H1 (cell line): ENCODE measurements at regions not wholly inside any gene's neighbourhood (a gene's known extent, or its start where the extent isn't known, plus 50 kb on each side); places are given as distances from the start of the nearest gene placed in this dataset.

ENCODE experiments used
- CTCF ChIA-PET: fragments of 300-600 bp; sonication (Branson Sonifier 250); formaldehyde crosslinking; loops from one replicate; lab custom pipeline; 2021; ENCODE audit not compliant: partially characterized antibody; lab: Charles Lee
- POLR2A ChIA-PET: fragments of 300-600 bp; sonication (Branson Sonifier 250); formaldehyde crosslinking; loops from one replicate; lab custom pipeline; 2021; ENCODE audit warnings: inconsistent platforms; ENCODE audit not compliant: partially characterized antibody; lab: Charles Lee
- DNase-seq, 2 experiments: peaks; one replicate each; pipeline versions ENCODE4 v3.0.0 to v3.0.0-alpha.2; 2010 to 2022; ENCODE audit warnings: low spot score in 2 of 2, low read depth in 1 of 2, mixed read lengths in 1 of 2
- FAIRE-seq: peaks from 2 replicates; lab custom pipeline; 2011; peaks lifted over from hg19 to GRCh38; lab: Jason Lieb, UNC
- H2AFZ ChIP-seq: 2 replicates; pipeline ENCODE4 v1.8.1; 2012; ENCODE audit warnings: low read length, inconsistent platforms
- H2AK5ac ChIP-seq: 2 replicates; pipeline ENCODE4 v1.6.1; 2013; ENCODE audit warnings: low read depth, low read length
- H2BK120ac ChIP-seq: replicated peaks from 2 replicates; pipeline ENCODE3; 2013; ENCODE audit warnings: low read depth, low read length, inconsistent platforms
- H2BK12ac ChIP-seq: 2 replicates; pipeline ENCODE4 v1.6.1; 2013; ENCODE audit warnings: low read depth, low read length
- H2BK15ac ChIP-seq: 2 replicates; pipeline ENCODE4 v1.6.1; 2013; ENCODE audit warnings: low read length
- H2BK20ac ChIP-seq: 2 replicates; pipeline ENCODE4 v1.6.1; 2013; ENCODE audit warnings: low read length
- H2BK5ac ChIP-seq: 2 replicates; pipeline ENCODE4 v1.6.1; 2013; ENCODE audit warnings: low read depth, low read length
- H3K14ac ChIP-seq: 2 replicates; pipeline ENCODE4 v1.6.1; 2013; ENCODE audit warnings: inconsistent platforms; ENCODE audit not compliant: insufficient read length
- H3K18ac ChIP-seq: 2 replicates; pipeline ENCODE4 v1.6.1; 2013; ENCODE audit warnings: low read length; ENCODE audit errors: extremely low read depth
- H3K23ac ChIP-seq: 2 replicates; pipeline ENCODE4 v1.6.1; 2013; ENCODE audit warnings: inconsistent platforms; ENCODE audit not compliant: insufficient read length
- H3K23me2 ChIP-seq: 2 replicates; pipeline ENCODE4 v1.6.1; 2013; ENCODE audit warnings: low read depth, low read length
- H3K27ac ChIP-seq: 2 replicates; pipeline ENCODE4 v1.6.1; 2011; ENCODE audit warnings: low read depth, low read length, inconsistent platforms
- H3K27me3 ChIP-seq, 4 experiments: replicated peaks in 1 of 4; 1 replicate in 1 of 4; 2 replicates in 3 of 4; pipeline versions ENCODE4 v1.6.1 to v1.8.1; 2011 to 2013; ENCODE audit warnings: low read length in 3 of 4, mild to moderate bottlenecking in 3 of 4, inconsistent platforms in 2 of 4, mixed read lengths in 2 of 4, moderate library complexity in 1 of 4; ENCODE audit not compliant: control insufficient read depth in 3 of 4, insufficient read depth in 3 of 4; ENCODE audit errors: extremely low read depth in 1 of 4
- H3K36me3 ChIP-seq, 4 experiments: 2 replicates each; pipeline versions ENCODE4 v1.6.1 to v1.8.1; 2011 to 2013; ENCODE audit warnings: mild to moderate bottlenecking in 4 of 4, low read length in 3 of 4, moderate library complexity in 2 of 4, control low read depth in 1 of 4, inconsistent platforms in 1 of 4; ENCODE audit not compliant: insufficient read depth in 4 of 4, control insufficient read depth in 2 of 4
- H3K4ac ChIP-seq: replicated peaks from 2 replicates; pipeline ENCODE3; 2013; ENCODE audit warnings: low read length, low read depth, mixed read lengths, inconsistent platforms; ENCODE audit not compliant: insufficient read length
- H3K4me1 ChIP-seq, 4 experiments: replicated peaks in 1 of 4; 1 replicate in 1 of 4; 2 replicates in 3 of 4; pipeline versions ENCODE4 v1.6.1 to v1.8.1; 2011 to 2013; ENCODE audit warnings: low read length in 3 of 4, inconsistent platforms in 2 of 4, mixed read lengths in 1 of 4; ENCODE audit not compliant: insufficient read depth in 4 of 4, control insufficient read depth in 3 of 4
- H3K4me2 ChIP-seq, 2 experiments: 2 replicates each; pipeline versions ENCODE4 v1.6.1 to v1.8.1; 2011 to 2013; ENCODE audit warnings: low read depth in 2 of 2, low read length in 2 of 2, control low read depth in 1 of 2, inconsistent platforms in 1 of 2, mild to moderate bottlenecking in 1 of 2; ENCODE audit not compliant: insufficient read depth in 1 of 2
- H3K4me3 ChIP-seq, 4 experiments: fragments of 200-600, 300-600 bp in 1 of 4; sonication (generic), shearing (Covaris generic), sonication (Bioruptor Twin) in 1 of 4; 2 replicates each; pipeline versions ENCODE4 v1.5.1 to v1.8.1; 2011 to 2016; ENCODE audit warnings: low read length in 4 of 4, low read depth in 3 of 4, control low read depth in 2 of 4, inconsistent platforms in 2 of 4, mild to moderate bottlenecking in 2 of 4, mixed read lengths in 1 of 4, moderate library complexity in 1 of 4; ENCODE audit not compliant: insufficient read depth in 2 of 4; ENCODE audit errors: extremely low read depth in 1 of 4
- H3K56ac ChIP-seq: replicated peaks from 2 replicates; pipeline ENCODE3; 2013; ENCODE audit warnings: low read depth, mild to moderate bottlenecking, mixed read lengths, low read length, inconsistent platforms; ENCODE audit not compliant: insufficient read length
- H3K79me1 ChIP-seq: 2 replicates; pipeline ENCODE4 v1.6.1; 2013; ENCODE audit warnings: low read depth, low read length, control low read depth
- H3K79me2 ChIP-seq, 2 experiments: 2 replicates each; pipeline versions ENCODE4 v1.6.1 to v1.8.1; 2012 to 2013; ENCODE audit warnings: low read length in 2 of 2, mild to moderate bottlenecking in 2 of 2, inconsistent platforms in 1 of 2; ENCODE audit not compliant: insufficient read depth in 2 of 2, control insufficient read depth in 1 of 2
- H3K9ac ChIP-seq, 4 experiments: replicated peaks in 1 of 4; 1 replicate in 1 of 4; 2 replicates in 3 of 4; pipeline versions ENCODE4 v1.6.1 to v1.8.1; 2011 to 2013; ENCODE audit warnings: low read depth in 3 of 4, low read length in 3 of 4, control low read depth in 2 of 4, mild to moderate bottlenecking in 2 of 4, moderate library complexity in 2 of 4, inconsistent platforms in 1 of 4; ENCODE audit errors: extremely low read depth in 1 of 4
- H3K9me3 ChIP-seq, 2 experiments: 2 replicates each; pipeline versions ENCODE4 v1.6.1 to v1.8.1; 2012 to 2013; ENCODE audit warnings: mild to moderate bottlenecking in 2 of 2, moderate library complexity in 2 of 2, control low read depth in 1 of 2, inconsistent platforms in 1 of 2, low read depth in 1 of 2, low read length in 1 of 2, mixed read lengths in 1 of 2; ENCODE audit not compliant: insufficient read depth in 2 of 2
- H4K20me1 ChIP-seq, 2 experiments: replicated peaks in 1 of 2; 2 replicates each; pipeline versions ENCODE3 to v1.8.1; 2011 to 2013; ENCODE audit warnings: inconsistent platforms in 2 of 2, low read length in 2 of 2, mild to moderate bottlenecking in 1 of 2; ENCODE audit not compliant: insufficient read depth in 2 of 2, control insufficient read depth in 1 of 2
- H4K5ac ChIP-seq: 2 replicates; pipeline ENCODE4 v1.6.1; 2013; ENCODE audit warnings: low read length, low read depth, mixed read lengths, inconsistent platforms; ENCODE audit not compliant: insufficient read length
- H4K8ac ChIP-seq: 2 replicates; pipeline ENCODE4 v1.8.0; 2013; ENCODE audit warnings: mild to moderate bottlenecking, moderate library complexity, low read length, inconsistent platforms; ENCODE audit not compliant: insufficient read depth; ENCODE audit errors: extremely low read depth
- H4K91ac ChIP-seq: replicated peaks from 2 replicates; pipeline ENCODE3; 2013; ENCODE audit warnings: low read length, mixed read lengths, inconsistent platforms; ENCODE audit not compliant: insufficient read length
- CEBPB ChIP-seq: IDR thresholded peaks from 2 replicates; pipeline ENCODE4 v1.6.1; 2012; ENCODE audit warnings: low read depth, low read length
- JUND ChIP-seq: IDR thresholded peaks from 2 replicates; pipeline ENCODE4 v1.6.1; 2011; ENCODE audit warnings: mild to moderate bottlenecking, improper control_type of control experiment, low read length
- KDM4A ChIP-seq: IDR thresholded peaks from one replicate; pipeline ENCODE4 v1.7.1; 2012; ENCODE audit warnings: low read depth, mild to moderate bottlenecking, moderate library complexity, low read length, inconsistent platforms; ENCODE audit not compliant: severe bottlenecking
- MAX ChIP-seq: IDR thresholded peaks from 2 replicates; pipeline ENCODE4 v1.6.1; 2012; ENCODE audit warnings: inconsistent platforms
- SIN3A ChIP-seq, 2 experiments: IDR thresholded peaks in 1 of 2; conservative IDR thresholded peaks in 1 of 2; 2 replicates each; pipeline ENCODE4 v1.6.1; 2011 to 2012; ENCODE audit warnings: low read length in 2 of 2, improper control_type of control experiment in 1 of 2, low read depth in 1 of 2, mild to moderate bottlenecking in 1 of 2
- SIRT6 ChIP-seq: IDR thresholded peaks from one replicate; pipeline ENCODE4 v1.7.1; 2012; ENCODE audit warnings: low read length, inconsistent platforms
- SP2 ChIP-seq: IDR thresholded peaks from 2 replicates; pipeline ENCODE4 v1.6.1; 2012; ENCODE audit warnings: mild to moderate bottlenecking, low read length, inconsistent platforms
- TAF1 ChIP-seq: IDR thresholded peaks from 2 replicates; pipeline ENCODE4 v1.6.1; 2011; ENCODE audit warnings: mild to moderate bottlenecking, low read depth, low read length

- H3K36me3 ChIP-seq, result no peaks in the 10 kb centered on the region
- no peak overlapping the region for H2BK20ac ChIP-seq
- H4K91ac ChIP-seq, result no peak overlapping the region
- no peaks in the 10 kb centered on the region for H3K23me2 ChIP-seq
- H3K79me1 ChIP-seq, result no peaks in the 10 kb centered on the region
- H2AFZ ChIP-seq, result no peak overlapping the region
- H2BK120ac ChIP-seq, result no peak overlapping the region
- H2BK15ac ChIP-seq, result no peak overlapping the region
- no peaks in the 10 kb centered on the region for H3K27me3 ChIP-seq
- no peak overlapping the region for H2BK5ac ChIP-seq
- no peak overlapping the region for H3K4ac ChIP-seq
- no peak overlapping the region for H4K8ac ChIP-seq
- no peak overlapping the region for H3K9ac ChIP-seq
- H3K14ac ChIP-seq, result no peak overlapping the region
- no peak for DNase-seq
- H3K23ac ChIP-seq, result no peak overlapping the region
- CTCF ChIA-PET, result interaction anchor here (1.8 to 7.0 kb wide), 2 partner anchors 9 to 35 kb away, joined by 3 to 39 read pairs; no protein-coding TSS in a partner anchor
- no peaks in the 10 kb centered on the region for H3K4me1 ChIP-seq
- H3K4me3 ChIP-seq, result no peak overlapping the region
- POLR2A ChIA-PET, result no interaction called here
- TF ChIP-seq MAX, result no peak
- no peak for TF ChIP-seq KDM4A
- TF ChIP-seq SIN3A (conservative IDR thresholded peaks at IDR 0.05 in 1 of 2, IDR thresholded peaks at IDR 0.05 in 1 of 2; ENCODE audit: low read depth in 1 of 2, low read length in 2 of 2), result no peak
- TF ChIP-seq SP2, result no peak
- no peak for TF ChIP-seq TAF1
- TF ChIP-seq SIRT6, result no peak
- no peak for TF ChIP-seq JUND
- TF ChIP-seq CEBPB, result no peak
- H2AK5ac ChIP-seq, result no peak overlapping the region
- no peak overlapping the region for H3K18ac ChIP-seq
- 0 out of 4 replicates have a peak, but pooled peaks cover 0 to 2% of the 10 kb centered on the region in 2 experiments for H3K9me3 ChIP-seq
- H3K79me2 ChIP-seq, result no peaks in the 10 kb centered on the region
- no peak overlapping the region for H3K4me2 ChIP-seq
- H3K27ac ChIP-seq, result no peak overlapping the region
- H4K5ac ChIP-seq, result no peak overlapping the region
- FAIRE-seq, result no peak
- H2BK12ac ChIP-seq, result no peak overlapping the region
- H4K20me1 ChIP-seq, result no peaks in the 10 kb centered on the region
- no peak overlapping the region for H3K56ac ChIP-seq
These were observed 545.9 kb upstream of the PTPRD start for GRCh38 chr9:11158676-11159075.
